Breast epithelium (tissue), 4 donors: ENCODE measurements at regions not wholly inside any gene's neighbourhood (a gene's known extent, or its start where the extent isn't known, plus 50 kb on each side); places are given as distances from the start of the nearest gene placed in this dataset.

Experiments
- DNase-seq, 2 donors: peaks; one replicate each; pipeline ENCODE4 v3.0.0-alpha.2; 2019; ENCODE audit warnings: low spot score in 2 of 2
- H3K27ac ChIP-seq, 2 donors: fragments of 200-600 bp; sonication (generic) in 1 of 2; one replicate each; pipeline ENCODE4 v1.5.1; 2016 to 2019; ENCODE audit warnings: mild to moderate bottlenecking in 1 of 2
- H3K27me3 ChIP-seq, 2 donors: fragments of 200-600 bp; sonication (generic) in 1 of 2; one replicate each; pipeline versions ENCODE4 v1.5.1 to v1.6.0; 2017 to 2019; ENCODE audit warnings: control low read depth in 1 of 2, mild to moderate bottlenecking in 1 of 2
- H3K36me3 ChIP-seq: fragments of 200-600 bp; one replicate; pipeline ENCODE4 v1.5.1; 2019
- H3K4me1 ChIP-seq, 2 donors: fragments of 200-600 bp; sonication (generic); one replicate each; pipeline ENCODE4 v1.5.1; 2016 to 2019; ENCODE audit warnings: control low read depth in 1 of 2
- H3K4me3 ChIP-seq, 3 donors: fragments of 200-600 bp; sonication (generic); 1 replicate in 2 of 3; 2 replicates in 1 of 3; pipeline ENCODE4 v1.5.1; 2016 to 2019; ENCODE audit warnings: mild to moderate bottlenecking in 3 of 3, moderate library complexity in 2 of 3
- H3K9me3 ChIP-seq, 2 donors: fragments of 200-600 bp; sonication (generic) in 1 of 2; one replicate each; pipeline ENCODE4 v1.5.1; 2016 to 2019; ENCODE audit warnings: control low read depth in 1 of 2
- POLR2A ChIP-seq: fragments of 450-650 bp; IDR thresholded peaks from one replicate; pipeline ENCODE4 v1.6.1; 2016; ENCODE audit warnings: antibody characterized with exemption, mild to moderate bottlenecking, moderate library complexity
- POLR2AphosphoS5 ChIP-seq, 3 donors: sonication (generic); formaldehyde crosslinking; IDR thresholded peaks; one replicate each; pipeline ENCODE4 v1.6.1; 2017; ENCODE audit warnings: antibody characterized with exemption in 3 of 3
- intact Hi-C: fragments of 100-400 bp; cut with DNase I; formaldehyde crosslinking; loops from one replicate; pipeline ENCODE4 v1.15.1; 2023; ENCODE audit warnings: low total_unique reads
- TF ChIP-seq, protein P1 (sequence below), 3 donors: fragments of 450-650 bp; IDR thresholded peaks; one replicate each; pipeline ENCODE4 v1.5.1; 2016 to 2017; ENCODE audit warnings: antibody characterized with exemption in 3 of 3, mild to moderate bottlenecking in 3 of 3, moderate library complexity in 3 of 3

- H3K27ac ChIP-seq: no peak overlapping the region
- no peak overlapping the region for H3K4me3 ChIP-seq
- intact Hi-C loops: no loop called here
- H3K9me3 ChIP-seq: no peaks in the 10 kb centered on the region
- no peak for DNase-seq
- TF ChIP-seq POLR2A (no peak), POLR2AphosphoS5 (IDR thresholded peaks at IDR 0.05) (no peak)
- TF ChIP-seq, protein P1, sequence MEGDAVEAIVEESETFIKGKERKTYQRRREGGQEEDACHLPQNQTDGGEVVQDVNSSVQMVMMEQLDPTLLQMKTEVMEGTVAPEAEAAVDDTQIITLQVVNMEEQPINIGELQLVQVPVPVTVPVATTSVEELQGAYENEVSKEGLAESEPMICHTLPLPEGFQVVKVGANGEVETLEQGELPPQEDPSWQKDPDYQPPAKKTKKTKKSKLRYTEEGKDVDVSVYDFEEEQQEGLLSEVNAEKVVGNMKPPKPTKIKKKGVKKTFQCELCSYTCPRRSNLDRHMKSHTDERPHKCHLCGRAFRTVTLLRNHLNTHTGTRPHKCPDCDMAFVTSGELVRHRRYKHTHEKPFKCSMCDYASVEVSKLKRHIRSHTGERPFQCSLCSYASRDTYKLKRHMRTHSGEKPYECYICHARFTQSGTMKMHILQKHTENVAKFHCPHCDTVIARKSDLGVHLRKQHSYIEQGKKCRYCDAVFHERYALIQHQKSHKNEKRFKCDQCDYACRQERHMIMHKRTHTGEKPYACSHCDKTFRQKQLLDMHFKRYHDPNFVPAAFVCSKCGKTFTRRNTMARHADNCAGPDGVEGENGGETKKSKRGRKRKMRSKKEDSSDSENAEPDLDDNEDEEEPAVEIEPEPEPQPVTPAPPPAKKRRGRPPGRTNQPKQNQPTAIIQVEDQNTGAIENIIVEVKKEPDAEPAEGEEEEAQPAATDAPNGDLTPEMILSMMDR (IDR thresholded peaks at IDR 0.05): no peak
- H3K36me3 ChIP-seq: no peaks in the 10 kb centered on the region
- H3K4me1 ChIP-seq: no peaks in the 10 kb centered on the region
- H3K27me3 ChIP-seq: peaks cover 0 to 4% of the 10 kb centered on the region in 2 donors
Observed at GRCh38 chr11:116432301-116432700, 340.5 kb downstream of the BUD13 start.

- no peak for TF ChIP-seq POLR2A
- TF ChIP-seq, protein P1 (IDR thresholded peaks at IDR 0.05): no peak
- TF ChIP-seq POLR2AphosphoS5 (IDR thresholded peaks at IDR 0.05): no peak
- H3K27ac ChIP-seq: no peak overlapping the region
Observed at GRCh38 chr11:116431842-116432241, 340.9 kb downstream of the BUD13 start.

DNA sequence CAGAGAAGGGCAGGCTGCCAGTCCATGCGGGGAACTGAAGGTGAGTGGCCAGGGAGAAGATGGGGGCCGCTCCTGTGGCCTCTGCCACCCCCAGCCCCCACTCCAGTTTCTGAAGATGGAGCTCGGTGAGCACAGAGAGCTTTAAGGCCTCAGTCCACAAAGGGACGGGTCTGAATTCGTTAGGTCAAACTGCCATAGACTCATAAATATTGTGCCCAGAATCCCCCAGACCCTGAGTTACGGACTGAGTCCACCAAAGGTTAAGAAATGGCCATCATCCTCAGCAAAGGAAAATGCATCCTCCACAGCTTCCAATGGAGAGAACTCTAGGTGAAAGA lies 344.2 kb downstream of the BUD13 start:
- intact Hi-C loops: no loop called here
- H3K36me3 ChIP-seq: no peaks in the 10 kb centered on the region
- DNase-seq: no peak

More at GRCh38 chr11:116431842-116432241, 340.9 kb downstream of the BUD13 start:
- H3K36me3 ChIP-seq: no peaks in the 10 kb centered on the region
- DNase-seq: no peak
- H3K4me1 ChIP-seq: no peaks in the 10 kb centered on the region
- intact Hi-C loops: no loop called here
- no peak overlapping the region for H3K4me3 ChIP-seq
- H3K9me3 ChIP-seq: no peaks in the 10 kb centered on the region
- peaks cover 0 to 4% of the 10 kb centered on the region in 2 donors for H3K27me3 ChIP-seq

DNA sequence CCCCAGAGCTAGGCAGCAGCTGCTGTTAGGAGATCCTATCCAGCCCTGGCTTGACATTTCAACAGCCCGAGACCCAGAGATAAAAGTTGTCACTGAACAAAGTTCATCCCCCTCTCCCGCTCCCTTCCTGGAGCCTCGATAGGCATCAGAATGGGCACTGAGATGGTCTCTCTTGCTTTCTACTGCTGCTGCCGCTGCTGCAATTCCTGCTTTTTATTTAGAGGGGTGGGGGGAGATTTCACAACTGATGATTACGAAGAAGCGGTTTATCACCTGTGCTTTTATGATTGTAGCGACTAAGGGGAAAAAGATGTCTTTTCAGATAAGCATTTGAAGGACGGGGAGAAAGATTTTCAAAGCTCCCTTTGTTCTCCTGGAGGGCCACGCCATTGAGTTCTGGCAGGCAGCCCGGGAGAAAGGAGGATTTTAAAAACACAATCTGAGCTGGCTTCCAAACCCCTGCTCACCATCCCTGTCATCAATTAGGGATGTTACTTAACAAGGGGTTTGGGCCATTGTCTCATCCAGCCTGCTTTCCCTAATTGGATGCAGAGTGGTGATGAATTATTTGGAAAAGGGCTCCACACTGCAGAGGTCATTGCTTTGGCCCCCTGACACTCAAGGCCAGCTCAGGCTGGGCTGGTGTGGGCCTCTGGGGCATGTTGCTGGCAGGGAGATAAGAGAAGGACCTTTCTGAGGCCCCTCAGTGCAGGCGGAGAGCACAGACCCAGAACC lies 344.7 kb downstream of the BUD13 start:
- Histone ChIP-seq H3K27me3 (no peaks in the 10 kb centered on the region), H3K27ac (no peak overlapping the region), H3K4me3 (no peak overlapping the region), H3K36me3 (no peaks in the 10 kb centered on the region), H3K4me1 (no peaks in the 10 kb centered on the region), H3K9me3 (no peaks in the 10 kb centered on the region)
- TF ChIP-seq, protein P1 (IDR thresholded peaks at IDR 0.05): no peak
- TF ChIP-seq POLR2A (no peak), POLR2AphosphoS5 (IDR thresholded peaks at IDR 0.05) (no peak)
- intact Hi-C loops: no loop called here
- DNase-seq: no peak

More for the DNA sequence above, 344.2 kb downstream of the BUD13 start:
- Histone ChIP-seq H3K4me3 (no peak overlapping the region), H3K27me3 (no peaks in the 10 kb centered on the region), H3K27ac (no peak overlapping the region), H3K9me3 (no peaks in the 10 kb centered on the region), H3K4me1 (no peaks in the 10 kb centered on the region)
- no peak for TF ChIP-seq POLR2AphosphoS5 (IDR thresholded peaks at IDR 0.05)
- TF ChIP-seq POLR2A: no peak
- TF ChIP-seq, protein P1 (IDR thresholded peaks at IDR 0.05): no peak

DNA sequence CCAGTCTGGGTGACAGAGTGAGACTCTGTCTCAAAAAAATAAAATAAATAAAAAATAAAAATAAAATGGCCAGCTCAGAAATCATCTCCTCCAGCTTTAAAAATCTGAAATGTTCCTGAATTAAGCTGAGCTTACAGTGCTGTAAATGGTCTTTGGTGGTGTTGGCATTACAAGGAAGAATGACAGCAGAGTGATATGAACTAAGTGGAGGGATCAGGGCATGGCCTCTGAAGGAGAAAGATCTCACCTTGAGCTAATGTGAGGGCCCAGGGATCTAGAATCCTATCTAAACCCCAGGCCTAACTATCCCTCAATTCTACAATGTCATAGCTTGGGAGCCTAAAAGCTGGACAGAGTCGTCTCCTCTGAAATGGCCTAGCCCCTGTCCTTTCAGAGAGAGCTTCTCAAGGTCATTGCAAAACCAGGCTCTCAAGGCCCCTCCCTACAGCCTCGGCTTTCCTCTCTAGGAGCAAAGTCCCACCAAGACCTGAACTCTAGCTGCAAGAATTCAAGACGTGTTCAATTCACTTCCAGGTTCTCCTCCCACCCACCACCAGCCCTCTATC lies 345.4 kb downstream of the BUD13 start:
- Histone ChIP-seq H3K36me3 (no peaks in the 10 kb centered on the region), H3K27ac (no peak overlapping the region), H3K4me1 (no peaks in the 10 kb centered on the region), H3K9me3 (no peaks in the 10 kb centered on the region), H3K27me3 (no peaks in the 10 kb centered on the region), H3K4me3 (no peak overlapping the region)
- intact Hi-C loops: no loop called here
- TF ChIP-seq POLR2A: no peak
- TF ChIP-seq, protein P1 (IDR thresholded peaks at IDR 0.05): no peak
- no peak for TF ChIP-seq POLR2AphosphoS5 (IDR thresholded peaks at IDR 0.05)
- DNase-seq: no peak
